ENCODE measurements at regions not wholly inside any gene's neighbourhood (a gene's known extent, or its start where the extent isn't known, plus 50 kb on each side); places are given as distances from the start of the nearest gene placed in this dataset.

GRCh38 chr5:106267256-106267655 lies 1403.5 kb downstream of the EFNA5 start:
- TF ChIP-seq RAD21 (IDR thresholded peaks at IDR 0.05; ENCODE audit: low read depth) (no peak), EGR1 (IDR thresholded peaks at IDR 0.05) (no peak), MAX (IDR thresholded peaks at IDR 0.05) (no peak), REST (IDR thresholded peaks at IDR 0.05; ENCODE audit: low read depth) (no peak), EP300 (IDR thresholded peaks at IDR 0.05; ENCODE audit: borderline replicate concordance) (no peak)
